ENCODE measurements at regions not wholly inside any gene's neighbourhood (a gene's known extent, or its start where the extent isn't known, plus 50 kb on each side); places are given as distances from the start of the nearest gene placed in this dataset.

GRCh38 chr7:137146552-137147337 is 196.8 kb downstream of the PTN start:
- TF ChIP-seq POLR2AphosphoS5 (IDR thresholded peaks at IDR 0.05; ENCODE audit: borderline replicate concordance, low read depth, low read length): no peak
- no peak for TF ChIP-seq EZH2 (IDR thresholded peaks at IDR 0.05)

Data from SK-N-MC (cell line).